ENCODE measurements at regions not wholly inside any gene's neighbourhood (a gene's known extent, or its start where the extent isn't known, plus 50 kb on each side); places are given as distances from the start of the nearest gene placed in this dataset.

GRCh38 chr3:144121661-144122060, 150.0 kb downstream of the DIPK2A start:
- Mint-ChIP-seq H3K36me3 (ENCODE audit: insufficient read depth) (peaks cover under 1% of the 10 kb centered on the region), H3K27me3 (no peaks in the 10 kb centered on the region), H3K4me1 (ENCODE audit: low read depth) (peaks cover 12% of the 10 kb centered on the region), H3K27ac (no peak overlapping the region), H3K9me3 (ENCODE audit: low read depth) (peaks cover 4% of the 10 kb centered on the region), H3K4me3 (ENCODE audit: low read depth) (no peak overlapping the region)
- TF ChIP-seq, protein P1, sequence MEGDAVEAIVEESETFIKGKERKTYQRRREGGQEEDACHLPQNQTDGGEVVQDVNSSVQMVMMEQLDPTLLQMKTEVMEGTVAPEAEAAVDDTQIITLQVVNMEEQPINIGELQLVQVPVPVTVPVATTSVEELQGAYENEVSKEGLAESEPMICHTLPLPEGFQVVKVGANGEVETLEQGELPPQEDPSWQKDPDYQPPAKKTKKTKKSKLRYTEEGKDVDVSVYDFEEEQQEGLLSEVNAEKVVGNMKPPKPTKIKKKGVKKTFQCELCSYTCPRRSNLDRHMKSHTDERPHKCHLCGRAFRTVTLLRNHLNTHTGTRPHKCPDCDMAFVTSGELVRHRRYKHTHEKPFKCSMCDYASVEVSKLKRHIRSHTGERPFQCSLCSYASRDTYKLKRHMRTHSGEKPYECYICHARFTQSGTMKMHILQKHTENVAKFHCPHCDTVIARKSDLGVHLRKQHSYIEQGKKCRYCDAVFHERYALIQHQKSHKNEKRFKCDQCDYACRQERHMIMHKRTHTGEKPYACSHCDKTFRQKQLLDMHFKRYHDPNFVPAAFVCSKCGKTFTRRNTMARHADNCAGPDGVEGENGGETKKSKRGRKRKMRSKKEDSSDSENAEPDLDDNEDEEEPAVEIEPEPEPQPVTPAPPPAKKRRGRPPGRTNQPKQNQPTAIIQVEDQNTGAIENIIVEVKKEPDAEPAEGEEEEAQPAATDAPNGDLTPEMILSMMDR (IDR thresholded peaks at IDR 0.05; ENCODE audit: unreplicated experiment): no peak
- DNase-seq (ENCODE audit: low spot score, unreplicated experiment): no peak

GRCh38 chr3:144127014-144127413, 155.4 kb downstream of the DIPK2A start:
- H3K27me3 Mint-ChIP-seq: no peaks in the 10 kb centered on the region
- no peak for DNase-seq (ENCODE audit: low spot score, unreplicated experiment)
- no peak overlapping the region for H3K4me3 Mint-ChIP-seq (ENCODE audit: low read depth)
- H3K9me3 Mint-ChIP-seq (ENCODE audit: low read depth): peaks cover 5% of the 10 kb centered on the region
- peaks cover 16% of the 10 kb centered on the region for H3K4me1 Mint-ChIP-seq (ENCODE audit: low read depth)
- no peak overlapping the region for H3K27ac Mint-ChIP-seq
- TF ChIP-seq, protein P1 (IDR thresholded peaks at IDR 0.05; ENCODE audit: unreplicated experiment): no peak
- H3K36me3 Mint-ChIP-seq (ENCODE audit: insufficient read depth): peaks cover 1% of the 10 kb centered on the region

DNA sequence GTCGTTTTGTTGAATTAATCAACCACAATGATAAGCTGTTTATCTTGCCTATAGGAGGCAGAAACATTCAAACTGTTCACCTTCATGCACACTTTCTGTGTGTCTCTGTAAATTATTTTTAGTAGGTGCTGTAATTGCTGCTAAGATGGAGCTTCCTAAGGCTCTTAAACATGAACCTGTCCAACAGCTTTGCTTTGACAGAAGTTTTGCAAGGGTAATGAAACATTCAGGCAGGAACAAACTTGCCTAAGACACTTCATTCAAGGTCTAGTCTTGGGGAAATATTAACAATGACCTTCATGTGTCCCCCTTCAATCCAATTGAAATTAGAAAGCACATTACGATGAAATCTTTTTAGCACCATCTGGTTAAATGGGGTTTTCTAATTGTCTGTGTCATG, 156.1 kb downstream of the DIPK2A start:
- H3K4me1 Mint-ChIP-seq (ENCODE audit: low read depth): peaks cover 16% of the 10 kb centered on the region
- H3K27ac Mint-ChIP-seq: peak overlapping the region; percentile 54
- peaks cover 8% of the 10 kb centered on the region for H3K9me3 Mint-ChIP-seq (ENCODE audit: low read depth)
- no peak overlapping the region for H3K4me3 Mint-ChIP-seq (ENCODE audit: low read depth)
- peaks cover 1% of the 10 kb centered on the region for H3K36me3 Mint-ChIP-seq (ENCODE audit: insufficient read depth)
- no peak for DNase-seq (ENCODE audit: low spot score, unreplicated experiment)
- no peaks in the 10 kb centered on the region for H3K27me3 Mint-ChIP-seq
- TF ChIP-seq, protein P1 (IDR thresholded peaks at IDR 0.05; ENCODE audit: unreplicated experiment): no peak

GRCh38 chr3:144128108-144128892, 156.7 kb downstream of the DIPK2A start:
- TF ChIP-seq, protein P1 (IDR thresholded peaks at IDR 0.05; ENCODE audit: unreplicated experiment): no peak
- peaks cover 8% of the 10 kb centered on the region for H3K9me3 Mint-ChIP-seq (ENCODE audit: low read depth)
- no peak overlapping the region for H3K4me3 Mint-ChIP-seq (ENCODE audit: low read depth)
- no peak for DNase-seq (ENCODE audit: low spot score, unreplicated experiment)
- peaks cover 1% of the 10 kb centered on the region for H3K36me3 Mint-ChIP-seq (ENCODE audit: insufficient read depth)
- peaks cover 16% of the 10 kb centered on the region for H3K4me1 Mint-ChIP-seq (ENCODE audit: low read depth)
- H3K27ac Mint-ChIP-seq: peak overlapping the region; percentile 54
- H3K27me3 Mint-ChIP-seq: no peaks in the 10 kb centered on the region

- Mint-ChIP-seq H3K4me1 (ENCODE audit: low read depth) (peaks cover 16% of the 10 kb centered on the region), H3K27me3 (no peaks in the 10 kb centered on the region), H3K4me3 (ENCODE audit: low read depth) (no peak overlapping the region), H3K27ac (peak overlapping the region; percentile 27), H3K36me3 (ENCODE audit: insufficient read depth) (peaks cover 1% of the 10 kb centered on the region), H3K9me3 (ENCODE audit: low read depth) (peaks cover 8% of the 10 kb centered on the region)
- no peak for DNase-seq (ENCODE audit: low spot score, unreplicated experiment)
- TF ChIP-seq, protein P1 (IDR thresholded peaks at IDR 0.05; ENCODE audit: unreplicated experiment): no peak
Measured at GRCh38 chr3:144129536-144130214, 158.1 kb downstream of the DIPK2A start.

Data from progenitor cell of endocrine pancreas (in vitro differentiated cells).